ENCODE measurements at regions not wholly inside any gene's neighbourhood (a gene's known extent, or its start where the extent isn't known, plus 50 kb on each side); places are given as distances from the start of the nearest gene placed in this dataset.

DNA sequence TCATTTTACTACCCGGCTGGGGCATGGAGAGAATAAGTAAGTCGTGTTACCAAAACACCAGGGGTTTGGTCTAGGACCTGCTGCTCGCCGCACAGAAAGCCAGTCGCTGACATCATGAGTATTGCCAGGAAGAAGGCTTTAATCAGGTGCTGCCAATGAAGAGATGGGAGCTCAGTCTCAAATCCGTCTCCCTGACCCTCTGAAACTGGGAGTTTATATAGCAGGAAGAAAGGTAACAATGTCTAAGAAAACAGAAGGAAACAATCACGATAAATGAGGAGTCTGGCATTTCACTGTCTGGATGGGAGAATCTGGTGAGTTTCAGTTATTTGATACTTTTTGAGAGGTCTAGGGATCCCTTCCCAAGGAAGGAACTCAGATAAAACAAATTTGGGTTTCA, 437.9 kb upstream of the JARID2 start:
- no peak for DNase-seq

DNA sequence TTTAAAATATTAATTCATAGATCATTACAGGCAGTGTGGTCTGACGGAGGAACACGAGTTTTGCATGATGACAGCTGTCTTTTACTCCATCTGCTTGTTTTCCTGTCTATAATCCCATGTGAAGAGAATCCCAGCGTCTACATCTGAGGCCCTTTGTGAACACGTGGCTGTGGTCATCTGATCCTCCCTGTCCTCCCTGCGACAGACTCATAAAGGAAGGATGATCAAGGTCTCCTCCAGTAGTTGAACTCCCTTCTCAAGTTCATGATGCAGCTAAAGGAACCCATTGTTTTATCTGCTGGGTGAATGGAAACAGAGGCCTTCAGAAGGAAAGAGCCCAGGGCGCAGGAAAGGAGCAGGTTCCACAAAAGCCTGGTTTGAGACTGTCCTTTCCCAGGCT, 435.8 kb upstream of the JARID2 start:
- DNase-seq, result no peak

DNA sequence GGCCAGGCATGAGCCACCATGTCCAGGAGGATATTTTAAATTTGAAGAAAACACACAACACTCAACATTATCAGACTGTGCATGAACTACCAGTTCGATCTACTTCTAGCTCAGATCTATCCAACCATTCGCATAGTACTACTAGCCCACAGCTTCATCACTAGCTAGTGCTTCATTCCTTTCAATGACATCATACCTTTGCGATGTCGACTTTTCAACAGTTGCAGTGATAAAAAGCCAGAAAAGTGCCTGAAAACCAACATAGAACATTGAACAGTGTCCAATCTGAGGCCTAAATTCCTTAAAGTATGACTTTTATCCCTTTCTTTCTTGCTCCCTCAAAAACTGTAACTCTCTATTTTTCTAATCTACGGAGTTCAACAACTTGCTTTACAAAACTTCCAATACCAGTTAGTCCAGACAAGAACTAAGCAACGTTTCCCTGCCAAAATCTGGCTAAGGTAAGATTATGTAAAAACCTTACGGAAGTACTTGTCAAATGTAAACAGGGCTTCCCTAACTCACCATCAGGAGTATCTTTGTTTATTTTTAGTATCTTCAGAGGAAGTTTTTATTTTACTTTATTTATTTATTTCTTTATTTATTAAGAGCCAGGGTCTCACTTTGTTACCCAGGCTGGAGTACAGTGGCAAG, 434.0 kb upstream of the JARID2 start:
- no peak for DNase-seq

DNA sequence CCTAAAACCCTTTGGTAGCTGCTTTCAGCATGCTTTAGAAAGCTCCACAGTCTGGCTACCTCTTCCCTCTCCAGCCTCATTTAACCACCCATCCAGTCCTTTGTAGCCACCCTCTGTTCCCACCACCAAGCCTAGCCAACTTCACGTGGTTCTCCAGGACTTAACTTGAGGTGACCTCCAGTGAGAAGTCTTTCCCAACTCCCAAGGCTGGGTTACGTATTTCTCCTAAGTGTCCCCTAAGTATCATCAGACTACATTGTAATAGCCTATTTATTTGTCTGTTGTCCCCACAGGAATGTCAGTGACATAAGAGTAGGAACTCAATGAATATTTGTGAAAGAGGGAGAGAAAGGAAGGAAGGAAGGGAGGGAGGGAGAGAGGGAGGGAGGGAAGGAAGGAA, 431.9 kb upstream of the JARID2 start:
- DNase-seq, result no peak

DNA sequence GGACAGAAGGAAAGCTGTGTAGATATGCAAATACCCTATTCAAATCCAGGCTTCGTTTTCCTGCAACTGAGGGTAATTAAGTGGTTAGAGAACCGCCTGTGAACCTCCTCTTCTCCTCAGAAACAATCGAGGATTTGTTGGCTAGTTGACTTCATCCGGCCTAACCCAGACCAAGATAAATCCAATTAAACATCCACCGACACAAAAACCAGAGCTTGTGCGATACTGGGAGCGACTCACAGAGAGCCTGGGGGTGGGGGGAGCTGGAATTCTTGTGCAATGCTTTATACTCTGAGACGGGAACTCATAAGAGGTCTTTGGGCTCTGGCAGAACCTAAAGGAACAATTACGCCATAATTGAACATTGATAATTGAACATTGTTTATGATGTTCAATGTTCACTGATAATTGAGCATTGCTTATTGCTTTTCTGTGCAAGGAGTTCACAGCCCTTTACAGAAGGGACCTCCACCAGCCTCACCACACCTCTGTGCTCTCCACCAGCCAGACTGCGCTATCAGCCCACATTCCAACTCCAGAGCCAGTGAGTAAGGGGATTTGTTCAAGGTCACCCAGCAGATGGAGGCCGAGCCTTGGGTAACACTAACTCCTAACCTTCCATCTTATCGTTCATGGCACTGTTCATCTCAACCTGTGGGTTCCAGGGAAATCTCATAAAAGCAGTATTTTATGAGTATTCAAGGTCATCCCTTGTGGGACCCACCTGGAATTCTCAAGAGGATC, 429.6 kb upstream of the JARID2 start:
- no peak for DNase-seq

DNA sequence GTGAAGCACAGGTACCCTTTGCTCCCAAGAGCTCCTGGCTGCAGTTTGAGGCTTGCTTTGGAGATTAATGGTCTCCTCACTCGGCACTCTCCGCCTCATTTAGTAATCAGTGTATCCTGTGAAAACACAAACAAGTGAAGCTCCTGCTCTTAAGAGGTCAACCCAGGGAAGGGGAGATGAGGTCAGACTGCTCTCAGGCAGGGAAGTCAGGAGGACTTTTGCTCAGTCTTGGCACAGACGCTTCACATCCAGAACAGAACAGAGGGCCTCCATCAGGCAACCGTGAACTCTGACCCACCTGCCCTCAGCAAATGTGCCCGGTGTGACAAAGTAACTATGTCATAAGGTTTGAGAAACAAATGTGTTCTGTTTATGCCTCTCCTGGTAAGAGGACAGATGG, 428.8 kb upstream of the JARID2 start:
- DNase-seq, result no peak

DNA sequence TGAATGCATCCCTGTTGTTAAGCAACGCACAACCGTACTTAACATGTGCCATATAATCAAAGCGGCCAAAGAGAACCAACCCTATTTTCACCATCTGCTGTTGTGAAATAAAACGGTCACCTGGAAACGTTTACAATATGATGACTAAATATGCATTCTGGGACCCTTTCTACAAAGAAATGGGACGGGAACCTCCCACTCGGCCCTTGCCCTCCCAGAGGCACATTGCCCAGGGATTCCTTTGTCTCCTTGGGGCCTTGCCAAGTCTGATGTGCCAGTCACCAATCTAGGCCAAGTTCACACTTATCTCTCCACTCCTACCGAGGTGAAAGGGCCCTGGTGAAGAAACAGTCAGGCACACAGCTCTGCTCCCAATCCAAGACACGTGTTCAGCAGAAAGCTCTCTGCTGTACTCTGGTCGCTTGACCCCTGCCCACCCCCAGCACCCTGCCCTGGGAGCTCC, 427.4 kb upstream of the JARID2 start:
- no peak for DNase-seq

DNA sequence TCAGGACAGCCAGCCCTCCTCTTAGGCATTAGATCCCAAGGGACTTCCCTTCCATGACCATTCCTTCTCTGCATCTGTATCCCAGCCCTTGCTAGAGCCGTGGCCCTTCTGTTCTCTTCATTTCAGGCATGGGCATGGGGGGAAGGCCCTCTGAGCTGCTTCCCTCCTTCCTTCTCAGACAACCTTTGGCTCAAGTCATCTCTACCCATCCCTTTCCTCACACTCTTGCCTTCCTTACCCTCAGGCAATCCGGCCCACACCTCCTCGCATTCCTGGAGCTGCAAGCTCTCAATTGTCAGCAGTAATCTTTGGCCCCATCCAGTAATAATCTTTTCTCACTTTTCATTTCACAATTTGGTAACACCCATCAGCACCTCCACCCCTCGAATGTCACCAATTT, 426.9 kb upstream of the JARID2 start:
- DNase-seq, result no peak

DNA sequence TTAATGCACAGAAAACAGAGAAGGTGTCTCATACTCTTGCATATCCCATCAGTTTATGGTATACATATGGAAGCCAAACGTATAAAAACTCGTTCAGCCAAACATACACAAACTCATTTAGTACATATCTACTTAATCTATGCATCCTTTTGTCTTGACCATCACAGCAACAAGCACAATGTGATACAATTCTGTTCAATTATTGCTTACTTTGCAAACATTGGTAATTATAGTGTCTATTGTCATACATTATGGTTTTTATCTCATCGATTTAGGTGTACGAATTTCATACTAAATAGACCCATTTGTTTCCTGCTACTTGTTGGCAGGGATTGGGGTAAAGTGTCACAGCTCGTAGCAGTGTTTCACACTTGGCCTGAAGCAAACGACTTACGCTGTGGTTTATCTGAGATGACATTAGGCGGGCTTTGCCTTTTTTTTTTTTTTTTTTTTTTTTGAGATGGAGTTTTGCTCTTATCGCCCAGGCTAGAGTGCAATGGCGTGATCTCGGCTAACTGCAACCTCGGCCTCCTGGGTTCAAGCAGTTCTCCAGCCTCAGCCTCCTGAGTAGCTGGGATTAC, 425.9 kb upstream of the JARID2 start:
- no peak for DNase-seq

DNA sequence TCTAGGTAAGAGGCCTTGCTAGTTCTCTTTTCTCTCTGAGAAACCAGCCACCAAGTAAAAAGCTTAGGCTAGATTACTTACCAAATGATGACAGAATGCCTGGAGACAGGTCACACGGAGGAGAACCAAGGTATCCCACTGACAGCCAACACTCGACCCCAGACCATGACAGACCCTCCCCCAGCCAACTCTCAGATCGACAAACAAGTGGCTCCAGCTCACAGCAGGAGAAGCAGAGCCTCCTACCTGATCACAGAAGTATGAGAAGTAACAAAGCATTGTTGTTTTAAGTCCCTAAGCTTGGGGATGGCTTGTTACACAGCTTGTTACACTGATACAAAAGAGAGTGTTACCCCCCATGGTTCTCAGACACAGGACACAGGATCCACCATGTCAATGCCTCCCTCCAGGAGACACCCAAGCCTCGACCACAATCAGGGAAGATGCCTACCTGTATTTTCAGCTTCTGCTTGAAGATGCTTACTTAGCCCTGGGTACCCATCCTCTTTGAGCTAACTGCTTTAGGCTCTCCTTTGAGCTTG, 423.8 kb upstream of the JARID2 start:
- no peak for DNase-seq

DNA sequence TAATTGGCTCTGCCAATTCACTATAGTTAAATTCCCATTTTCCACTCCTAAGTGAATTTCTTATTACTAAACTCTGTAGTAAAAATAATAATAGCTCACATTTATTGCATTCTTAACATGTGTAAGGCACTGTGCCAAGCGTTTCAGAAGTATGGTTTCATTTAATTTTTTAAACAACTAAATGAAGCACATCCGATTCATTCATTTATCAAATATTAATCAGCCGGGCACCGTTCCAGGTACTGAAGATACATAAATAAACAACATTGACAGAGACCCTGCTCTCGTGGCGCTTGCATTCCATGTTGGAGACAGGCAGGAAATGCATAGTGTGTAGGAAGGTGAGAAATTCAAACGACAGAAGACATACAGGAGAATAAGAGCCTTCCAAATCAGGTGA, 423.2 kb upstream of the JARID2 start:
- DNase-seq, result no peak

DNA sequence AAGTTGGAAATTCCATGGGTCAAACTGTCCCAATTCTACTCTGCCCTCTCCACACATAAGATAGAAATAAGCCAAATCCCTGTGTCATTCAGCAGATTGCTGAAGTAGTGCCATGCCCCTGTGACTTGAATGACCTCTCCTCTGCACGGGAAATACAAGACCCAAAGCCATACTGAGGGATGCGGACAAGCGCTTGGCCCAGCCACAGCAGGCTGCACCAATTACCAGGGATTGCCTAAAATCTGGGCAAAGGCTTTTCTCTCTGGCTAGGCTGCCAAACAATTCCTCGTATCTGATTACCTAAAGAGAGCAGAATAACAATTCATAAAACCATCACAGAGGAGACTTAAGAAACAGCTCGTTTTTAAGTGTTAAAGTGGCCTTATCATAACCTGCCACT, 421.8 kb upstream of the JARID2 start:
- DNase-seq, result no peak

DNA sequence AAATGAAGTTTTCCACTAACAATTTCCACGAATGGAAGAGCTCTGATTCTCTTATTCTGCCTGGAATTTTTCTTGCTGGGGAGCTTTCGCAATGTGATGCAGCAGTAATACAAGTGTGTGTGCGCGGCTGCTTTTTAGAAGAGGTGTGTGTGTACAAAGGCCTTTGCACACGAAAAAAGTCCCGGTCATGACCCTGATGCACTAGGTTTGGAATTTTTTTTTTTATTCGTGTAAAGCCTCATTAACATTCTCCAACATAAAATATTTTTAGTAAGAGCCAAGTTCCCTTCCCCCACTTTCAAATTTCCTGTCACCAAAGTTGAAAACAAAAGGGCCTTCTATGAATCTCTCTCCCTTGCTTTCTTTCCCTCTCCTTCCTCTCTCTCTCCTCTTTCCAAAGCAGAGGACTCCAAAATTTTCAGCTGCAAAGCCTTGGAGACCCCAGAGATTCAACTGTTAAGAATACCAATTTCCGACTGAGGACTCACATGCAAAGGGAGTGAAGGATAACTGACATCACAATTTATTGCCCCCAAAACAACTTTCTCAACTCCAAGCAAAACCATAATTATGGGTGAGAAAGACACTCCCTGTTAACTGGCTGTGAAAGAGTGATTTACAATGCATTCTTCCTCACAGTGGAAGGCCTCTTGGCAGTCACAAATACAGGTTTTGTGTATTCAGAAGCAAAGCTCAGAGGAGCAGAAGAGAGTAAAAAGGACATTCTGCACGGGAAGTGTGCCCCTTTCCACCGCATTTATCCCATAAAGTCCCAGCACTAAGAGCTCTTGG, 421.2 kb upstream of the JARID2 start:
- DNase-seq, result no peak

DNA sequence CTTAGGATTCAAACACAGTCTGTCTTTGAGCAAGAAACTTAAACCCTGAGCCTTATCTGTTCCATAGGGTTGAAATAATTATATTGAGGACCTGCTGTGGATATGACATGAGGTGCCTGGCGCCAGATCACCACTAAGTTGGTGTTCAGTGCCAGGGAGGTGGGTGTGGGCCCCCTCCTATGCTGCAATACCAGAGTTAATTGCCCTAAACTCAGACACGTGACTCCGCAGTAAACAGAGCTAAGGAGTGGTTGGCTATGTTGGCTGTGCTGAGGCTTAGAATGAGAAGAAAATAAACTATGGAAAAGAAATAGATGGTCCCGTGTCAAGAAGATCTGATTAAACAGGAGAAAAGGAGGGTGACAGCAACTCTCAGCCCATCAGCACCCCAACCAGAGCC, 419.4 kb upstream of the JARID2 start:
- DNase-seq, result no peak

DNA sequence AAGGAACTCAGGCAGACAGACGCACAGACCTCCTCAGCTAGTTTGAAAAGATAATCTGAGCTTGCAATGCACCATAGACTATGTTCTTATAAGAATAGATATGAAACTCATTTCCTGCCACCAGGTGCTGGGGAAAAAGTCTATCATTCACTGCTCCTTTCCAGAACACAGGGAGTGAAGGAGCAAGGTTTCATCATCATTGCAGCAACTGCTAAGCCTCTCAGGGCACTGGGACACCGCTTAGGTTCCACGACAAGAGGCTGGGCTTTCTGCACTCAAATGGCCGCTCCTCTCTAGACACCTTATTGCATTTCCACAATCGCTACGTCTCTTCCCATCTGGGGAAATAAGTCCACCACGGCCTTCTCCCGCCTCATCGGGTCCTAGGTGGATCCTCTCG, 418.5 kb upstream of the JARID2 start:
- no peak for DNase-seq

DNA sequence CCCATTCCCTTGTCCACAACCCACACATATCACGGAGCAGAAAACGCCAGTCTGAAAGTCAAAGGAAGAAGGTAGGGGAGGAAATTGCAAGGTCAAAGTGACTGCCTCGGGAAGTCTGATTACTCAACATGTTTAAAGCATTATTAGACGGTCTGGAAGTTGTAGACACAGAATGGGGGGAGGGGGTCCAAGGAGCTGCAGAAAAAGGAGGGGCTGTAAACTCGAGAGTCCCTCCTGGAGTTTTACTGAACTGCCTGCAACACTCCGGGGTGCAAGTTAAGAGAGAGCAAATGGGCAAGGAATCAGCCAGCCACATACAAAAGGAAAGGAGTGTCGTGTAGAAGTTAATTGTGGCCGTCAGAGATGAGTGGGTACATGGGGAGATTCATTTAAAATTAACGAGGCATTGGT, 417.7 kb upstream of the JARID2 start:
- DNase-seq, result no peak

DNA sequence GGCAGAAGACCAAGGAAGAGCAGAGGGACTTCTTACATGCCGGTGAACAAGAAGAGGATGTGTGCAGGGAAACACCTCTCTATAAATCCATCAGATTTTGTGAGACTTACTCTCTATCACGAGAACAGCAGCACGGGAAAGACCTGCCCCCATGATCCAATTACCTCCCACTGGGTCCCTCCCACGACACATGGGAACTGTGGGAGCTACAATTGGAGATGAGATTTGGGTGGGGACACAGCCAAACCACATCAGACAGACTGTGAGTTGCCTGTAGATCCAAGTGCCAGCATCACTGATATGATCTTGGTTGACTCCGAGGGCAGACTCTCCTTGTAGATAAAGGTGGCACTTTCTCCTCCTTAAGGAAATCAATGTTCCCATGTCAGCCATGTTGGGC, 414.8 kb upstream of the JARID2 start:
- DNase-seq, result no peak

DNA sequence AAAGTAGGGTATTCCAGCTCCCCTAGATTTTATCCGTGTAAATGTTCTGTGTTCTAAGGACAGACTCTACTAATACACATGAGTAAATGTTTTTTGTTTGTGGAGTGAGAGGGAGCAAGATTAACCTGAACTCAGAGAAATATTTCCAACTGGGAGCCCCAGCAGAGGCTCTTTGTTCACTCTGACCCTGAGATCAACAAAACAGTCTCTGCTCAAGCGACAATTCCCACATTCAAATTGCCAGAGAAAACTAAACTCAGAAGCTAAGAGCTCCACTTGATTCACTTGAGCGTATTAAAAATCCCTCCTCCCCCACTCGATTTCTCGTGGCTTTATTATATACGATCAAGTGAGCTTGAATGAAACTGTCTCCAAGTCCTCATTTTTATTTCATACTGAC, 413.9 kb upstream of the JARID2 start:
- DNase-seq, result no peak

DNA sequence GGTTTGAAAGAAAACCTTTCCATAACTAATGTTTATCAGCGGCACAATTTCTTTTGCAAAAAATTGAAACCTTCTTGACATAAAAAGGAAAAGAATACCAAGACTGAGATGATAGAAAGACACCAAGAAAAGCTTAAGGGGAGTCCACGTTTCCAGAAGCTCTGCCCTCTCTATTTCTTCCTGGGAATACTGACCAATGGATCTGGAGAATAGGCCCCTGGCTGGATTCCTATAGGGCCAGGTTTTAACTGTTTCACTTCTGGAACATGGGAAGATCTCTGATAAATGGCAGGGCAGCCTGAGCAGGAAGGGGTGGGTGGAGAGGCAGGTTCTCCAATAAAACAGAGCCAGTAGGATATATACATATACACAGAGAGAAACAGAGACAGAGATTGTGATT, 413.4 kb upstream of the JARID2 start:
- DNase-seq, result no peak

DNA sequence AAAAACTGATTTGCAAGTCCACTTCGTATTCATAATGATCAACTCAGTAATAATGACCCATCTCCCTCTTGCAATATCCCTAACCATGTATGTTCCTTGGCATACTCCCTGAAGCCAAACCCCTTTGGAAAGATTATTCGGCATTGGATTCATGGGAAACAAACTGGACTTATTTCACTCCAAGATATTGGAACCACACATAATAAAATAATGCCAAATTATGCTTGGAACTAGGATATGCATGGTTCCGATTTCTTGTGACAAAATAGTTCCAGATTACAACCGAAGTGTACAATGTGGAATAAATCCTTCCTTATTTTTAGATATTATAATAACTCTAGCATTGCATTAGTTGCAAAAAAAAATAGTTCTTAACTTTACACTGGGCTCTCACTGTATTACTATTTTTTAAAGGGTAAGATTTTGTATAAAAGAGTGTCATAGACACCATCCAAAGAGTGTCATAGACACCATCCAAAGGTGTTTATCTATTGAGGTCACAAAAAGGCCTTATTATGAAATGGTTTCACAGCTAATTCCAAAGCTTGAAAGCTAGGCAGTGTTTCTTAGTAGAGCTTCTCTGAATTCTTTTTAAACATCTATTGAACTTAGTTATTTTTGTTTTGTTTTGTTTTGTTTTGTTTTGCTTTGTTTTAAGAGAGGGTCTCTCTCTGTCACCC, 410.9 kb upstream of the JARID2 start:
- DNase-seq, result no peak

DNA sequence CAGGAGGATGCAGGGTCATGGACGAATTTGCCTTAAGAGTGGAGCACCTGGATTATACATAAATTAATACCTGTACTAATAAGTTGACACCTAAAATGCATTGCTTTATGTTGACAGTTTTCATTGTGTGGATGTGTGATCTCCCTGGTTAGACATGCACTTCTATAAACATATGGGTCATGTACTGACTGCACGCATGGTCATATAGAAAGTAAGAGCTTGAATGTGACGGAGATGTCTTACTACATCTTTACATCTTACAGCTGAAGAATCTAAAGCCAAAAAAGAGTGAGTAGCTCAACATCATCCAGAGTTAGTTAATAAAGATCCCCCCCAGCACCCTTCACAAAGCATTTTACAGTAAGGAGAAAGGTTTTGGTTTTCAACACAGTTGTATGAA, 408.4 kb upstream of the JARID2 start:
- no peak for DNase-seq

DNA sequence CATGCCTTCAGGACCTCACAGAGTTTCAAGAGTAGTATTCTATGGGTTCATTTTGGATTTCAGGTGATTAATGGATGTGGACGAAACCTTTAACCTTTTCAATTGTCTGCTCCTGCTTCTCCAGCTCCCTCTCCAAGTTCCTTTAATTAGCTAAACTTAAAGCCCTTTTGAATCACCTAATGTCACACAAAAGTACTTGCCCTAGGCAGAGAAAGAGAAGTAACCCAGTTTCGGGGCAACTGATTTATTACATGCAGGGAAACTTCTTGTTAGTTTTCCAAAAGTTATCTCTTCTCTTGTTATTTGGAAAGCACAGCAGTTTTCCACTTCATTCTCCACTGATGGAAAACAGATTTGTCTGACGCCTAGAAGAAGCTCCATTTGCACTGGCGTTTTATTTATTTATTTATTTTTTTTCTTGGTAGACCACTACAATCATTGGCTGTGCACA, 407.7 kb upstream of the JARID2 start:
- no peak for DNase-seq

All from SHP77 (cell line).